BLaER1 treated with 17β-estradiol and CSF1 and Interleukin-3, amounts not matched to agents 10 nM and 100 nM (cell line): ENCODE measurements at regions not wholly inside any gene's neighbourhood (a gene's known extent, or its start where the extent isn't known, plus 50 kb on each side); places are given as distances from the start of the nearest gene placed in this dataset.
A peak's percentile ranks its signal among the peaks of the same experiment; 100 is the strongest.

Experiments
- H3K27ac ChIP-seq, 11 experiments: shearing (Covaris generic); formaldehyde crosslinking; 2 replicates each; pipeline ENCODE4 v1.8.1; 2022
- H3K27me3 ChIP-seq, 11 experiments: shearing (Covaris generic); formaldehyde crosslinking; 2 replicates each; pipeline ENCODE4 v1.8.1; 2022
- H3K36me3 ChIP-seq, 11 experiments: shearing (Covaris generic); formaldehyde crosslinking; 2 replicates each; pipeline ENCODE4 v1.8.1; 2022
- H3K4me1 ChIP-seq, 10 experiments: shearing (Covaris generic); formaldehyde crosslinking; 2 replicates each; pipeline ENCODE4 v1.8.1; 2022
- H3K4me2 ChIP-seq, 11 experiments: shearing (Covaris generic); formaldehyde crosslinking; 2 replicates each; pipeline ENCODE4 v1.8.1; 2022
- H3K4me3 ChIP-seq, 10 experiments: shearing (Covaris generic); formaldehyde crosslinking; 2 replicates each; pipeline ENCODE4 v1.8.1; 2022
- H3K9ac ChIP-seq, 11 experiments: shearing (Covaris generic); formaldehyde crosslinking; 2 replicates each; pipeline ENCODE4 v1.8.1; 2022
- H3K9me3 ChIP-seq, 11 experiments: shearing (Covaris generic); formaldehyde crosslinking; replicated peaks in 1 of 11; 2 replicates each; pipeline ENCODE4 v1.8.1; 2022
- H4K20me1 ChIP-seq, 11 experiments: shearing (Covaris generic); formaldehyde crosslinking; 2 replicates each; pipeline ENCODE4 v1.8.1; 2022
- Cebpa-rat ChIP-seq, 11 experiments: shearing (Covaris generic); IDR thresholded peaks; 2 replicates each; pipeline ENCODE4 v1.8.1; 2022

DNA sequence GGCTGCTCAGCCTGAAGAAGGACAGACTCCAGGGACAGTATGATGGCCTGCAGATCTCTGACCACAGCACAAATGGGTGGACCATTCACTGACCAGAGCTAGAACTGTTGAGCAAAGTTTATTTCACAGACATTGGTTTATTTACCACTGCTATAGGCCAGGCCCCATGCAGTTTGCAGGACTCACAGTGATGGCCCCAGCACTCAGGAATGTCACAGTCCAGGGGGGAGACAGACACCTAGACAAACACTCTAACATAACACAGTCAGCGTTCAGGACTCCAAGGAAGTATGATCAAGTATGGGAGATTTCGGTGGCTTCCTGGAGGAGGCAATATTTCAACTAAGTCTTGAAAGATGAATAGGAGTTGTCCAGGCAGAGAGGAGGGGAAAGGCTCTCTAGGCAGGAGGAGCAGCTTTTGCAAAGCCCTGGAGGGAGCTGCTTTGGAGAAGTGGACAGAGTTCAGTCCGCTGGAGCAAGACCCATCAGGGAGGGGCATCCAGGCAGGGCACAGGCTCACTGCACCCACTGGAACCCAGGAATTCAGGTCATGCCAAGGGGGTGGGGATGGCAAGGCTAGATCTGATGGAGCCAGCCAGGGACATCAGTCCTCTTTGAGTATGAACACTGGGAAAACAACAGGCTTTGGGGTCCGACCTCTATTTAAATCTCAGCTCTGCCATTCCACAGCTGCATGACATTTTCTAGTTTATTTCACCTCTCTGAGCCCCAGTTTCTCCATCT, 454.3 kb downstream of the MATN1 start:
- no peaks in the 10 kb centered on the region for H4K20me1 ChIP-seq
- no peaks in the 10 kb centered on the region for H3K27me3 ChIP-seq
- no peak overlapping the region for H3K4me3 ChIP-seq
- no peak overlapping the region for H3K9ac ChIP-seq
- TF ChIP-seq Cebpa-rat (IDR thresholded peaks at IDR 0.05) = no peak
- H3K4me1 ChIP-seq = peaks cover 0 to 49% (median 41%) of the 10 kb centered on the region in 10 experiments; a peak in 16 of 20 replicates
- peaks cover 0 to 3% (median 0%) of the 10 kb centered on the region in 11 experiments; a peak in 3 of 22 replicates for H3K36me3 ChIP-seq
- no peak overlapping the region for H3K27ac ChIP-seq
- H3K4me2 ChIP-seq = no peak overlapping the region
- H3K9me3 ChIP-seq = peaks cover 5 to 17% (median 8%) of the 10 kb centered on the region in 11 experiments

DNA sequence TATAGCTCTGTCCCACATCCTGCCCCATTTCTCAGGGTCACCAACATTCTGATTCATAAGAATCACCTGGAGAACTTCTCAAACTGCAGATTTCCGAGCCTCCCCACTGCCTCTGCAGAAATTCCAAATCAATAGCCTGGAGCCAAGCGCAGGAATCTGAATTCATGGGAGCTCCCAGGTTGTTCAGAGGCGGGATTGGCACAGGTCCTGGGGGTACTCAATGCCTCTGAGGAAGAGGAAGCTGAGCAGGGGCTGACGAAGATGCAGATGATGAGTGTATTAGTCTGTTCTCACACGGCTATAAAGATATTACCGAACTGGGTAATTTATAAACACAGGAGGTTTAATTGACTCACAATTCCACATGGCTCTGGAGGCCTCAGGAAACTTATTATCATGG, 455.5 kb downstream of the MATN1 start:
- H3K36me3 ChIP-seq = no peaks in the 10 kb centered on the region
- H3K4me2 ChIP-seq = no peak overlapping the region
- peaks cover 0 to 7% (median 0%) of the 10 kb centered on the region in 11 experiments; a peak in 2 of 22 replicates for H3K9me3 ChIP-seq
- no peak overlapping the region for H3K9ac ChIP-seq
- no peak overlapping the region for H3K27ac ChIP-seq
- H3K4me3 ChIP-seq = no peak overlapping the region
- no peaks in the 10 kb centered on the region for H3K27me3 ChIP-seq
- TF ChIP-seq Cebpa-rat (IDR thresholded peaks at IDR 0.05) = no peak
- H3K4me1 ChIP-seq = peaks cover 0 to 37% (median 29%) of the 10 kb centered on the region in 10 experiments; a peak in 16 of 20 replicates
- H4K20me1 ChIP-seq = no peaks in the 10 kb centered on the region

DNA sequence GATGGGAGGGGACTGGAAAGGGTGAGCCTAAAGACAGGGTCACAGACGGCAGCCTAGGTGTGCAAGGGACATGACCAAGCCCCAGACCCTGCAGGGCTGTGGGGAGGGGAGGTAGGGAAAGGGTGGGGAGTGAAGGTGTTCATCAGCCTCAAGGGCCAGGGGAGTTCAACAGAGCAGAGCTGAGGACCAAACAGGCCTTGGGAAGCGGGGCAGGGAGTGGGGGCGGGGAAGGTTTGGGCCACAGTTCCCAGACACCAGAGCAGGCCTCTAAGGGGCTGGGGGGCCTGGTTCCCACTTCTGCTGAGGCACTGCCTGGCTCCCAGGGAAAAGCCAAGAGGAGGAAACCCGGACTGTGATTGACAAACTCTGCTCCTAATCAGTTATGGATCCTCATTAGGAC, 456.3 kb downstream of the MATN1 start:
- Histone ChIP-seq H3K27me3 (no peaks in the 10 kb centered on the region), H3K4me1 (peaks cover 0 to 29% (median 21%) of the 10 kb centered on the region in 10 experiments; a peak in 14 of 20 replicates), H3K4me2 (no peak overlapping the region), H3K36me3 (no peaks in the 10 kb centered on the region), H4K20me1 (0 out of 22 replicates have a peak, but pooled peaks cover 0 to 3% (median 0%) of the 10 kb centered on the region in 11 experiments), H3K9ac (no peak overlapping the region), H3K27ac (no peak overlapping the region), H3K9me3 (peaks cover 0 to 7% (median 0%) of the 10 kb centered on the region in 11 experiments; a peak in 2 of 22 replicates), H3K4me3 (no peak overlapping the region)
- no peak for TF ChIP-seq Cebpa-rat (IDR thresholded peaks at IDR 0.05)

DNA sequence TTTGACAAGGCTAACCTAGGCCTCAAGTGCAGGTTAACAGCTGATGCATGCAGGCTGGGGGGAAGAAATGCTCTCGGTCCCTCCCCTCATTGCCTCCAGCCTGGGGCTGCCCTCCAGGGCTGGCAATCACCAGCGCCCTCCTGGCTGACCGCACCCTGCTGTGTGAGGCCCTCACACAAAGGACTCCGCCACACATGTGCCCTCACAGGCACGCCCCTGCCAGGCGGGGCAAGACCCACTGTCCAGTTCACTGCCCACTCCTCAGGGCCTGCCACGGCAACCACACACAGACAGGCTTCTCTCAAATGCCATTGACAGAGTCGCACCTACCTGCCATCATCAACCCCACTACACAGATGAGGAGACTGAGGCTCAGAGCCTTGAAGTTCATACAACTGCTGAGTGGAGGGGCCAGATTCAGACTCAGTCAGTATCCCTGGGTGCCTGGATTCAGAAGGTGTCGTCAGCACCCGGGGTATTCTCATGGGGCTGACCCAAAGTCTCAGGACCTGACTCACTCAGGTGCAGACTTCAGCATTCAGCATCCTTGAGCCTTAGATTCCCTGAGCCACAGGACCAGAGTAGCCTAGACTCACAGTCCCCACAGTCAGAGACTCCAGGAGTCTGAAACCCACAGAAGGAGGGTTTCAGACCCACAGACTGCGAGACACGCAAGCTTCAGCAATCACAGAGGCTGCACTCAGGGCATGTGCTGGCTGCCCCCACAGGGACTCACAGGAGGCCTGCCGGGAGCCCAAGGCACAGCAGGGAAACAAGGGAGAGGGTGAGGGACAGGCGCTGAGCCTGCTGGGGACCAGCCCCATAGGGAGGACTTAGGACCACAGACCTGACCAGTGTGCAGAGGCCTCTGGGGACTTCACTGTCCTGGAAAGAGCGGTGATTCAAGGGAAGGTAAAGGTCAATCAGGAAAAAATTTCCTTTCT, 458.0 kb downstream of the MATN1 start:
- Histone ChIP-seq H3K36me3 (no peaks in the 10 kb centered on the region), H3K27ac (no peak overlapping the region), H3K9ac (peak overlapping the region in 1 of 11 experiments; percentile 33; a peak in 1 of 22 replicates), H4K20me1 (0 out of 22 replicates have a peak, but pooled peaks cover 0 to 3% (median 0%) of the 10 kb centered on the region in 11 experiments), H3K4me1 (peaks cover 0 to 12% (median 5%) of the 10 kb centered on the region in 10 experiments; a peak in 10 of 20 replicates), H3K4me2 (peak overlapping the region in 1 of 11 experiments; percentile 11; a peak in 1 of 22 replicates), H3K27me3 (no peaks in the 10 kb centered on the region), H3K9me3 (peaks cover 0 to 16% (median 0%) of the 10 kb centered on the region in 11 experiments; a peak in 2 of 22 replicates), H3K4me3 (no peak overlapping the region)
- TF ChIP-seq Cebpa-rat (IDR thresholded peaks at IDR 0.05) = no peak

DNA sequence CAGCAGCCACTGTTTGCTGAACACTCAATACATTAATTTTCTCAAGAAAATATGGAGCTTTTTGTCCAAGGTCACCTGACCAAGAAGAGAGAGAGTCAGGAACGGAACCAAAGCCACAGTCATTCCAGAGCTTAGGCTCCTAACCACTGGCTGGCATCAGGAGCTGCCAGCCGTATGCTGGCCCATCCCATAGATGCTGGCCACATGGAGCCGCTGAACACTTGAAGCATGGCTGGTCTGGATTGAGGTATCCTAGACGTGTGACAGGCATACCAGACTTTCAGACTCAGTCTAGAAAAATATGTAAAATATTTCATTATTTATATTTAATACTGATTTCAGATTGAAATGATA, 458.7 kb downstream of the MATN1 start:
- Histone ChIP-seq H4K20me1 (0 out of 22 replicates have a peak, but pooled peaks cover 0 to 3% (median 0%) of the 10 kb centered on the region in 11 experiments), H3K27ac (no peak overlapping the region), H3K27me3 (no peaks in the 10 kb centered on the region), H3K4me1 (peaks cover 0 to 9% (median 3%) of the 10 kb centered on the region in 10 experiments; a peak in 6 of 20 replicates), H3K4me2 (no peak overlapping the region), H3K9ac (no peak overlapping the region), H3K9me3 (peaks cover 0 to 16% (median 0%) of the 10 kb centered on the region in 11 experiments; a peak in 2 of 22 replicates), H3K4me3 (no peak overlapping the region), H3K36me3 (no peaks in the 10 kb centered on the region)
- TF ChIP-seq Cebpa-rat (IDR thresholded peaks at IDR 0.05) = no peak

DNA sequence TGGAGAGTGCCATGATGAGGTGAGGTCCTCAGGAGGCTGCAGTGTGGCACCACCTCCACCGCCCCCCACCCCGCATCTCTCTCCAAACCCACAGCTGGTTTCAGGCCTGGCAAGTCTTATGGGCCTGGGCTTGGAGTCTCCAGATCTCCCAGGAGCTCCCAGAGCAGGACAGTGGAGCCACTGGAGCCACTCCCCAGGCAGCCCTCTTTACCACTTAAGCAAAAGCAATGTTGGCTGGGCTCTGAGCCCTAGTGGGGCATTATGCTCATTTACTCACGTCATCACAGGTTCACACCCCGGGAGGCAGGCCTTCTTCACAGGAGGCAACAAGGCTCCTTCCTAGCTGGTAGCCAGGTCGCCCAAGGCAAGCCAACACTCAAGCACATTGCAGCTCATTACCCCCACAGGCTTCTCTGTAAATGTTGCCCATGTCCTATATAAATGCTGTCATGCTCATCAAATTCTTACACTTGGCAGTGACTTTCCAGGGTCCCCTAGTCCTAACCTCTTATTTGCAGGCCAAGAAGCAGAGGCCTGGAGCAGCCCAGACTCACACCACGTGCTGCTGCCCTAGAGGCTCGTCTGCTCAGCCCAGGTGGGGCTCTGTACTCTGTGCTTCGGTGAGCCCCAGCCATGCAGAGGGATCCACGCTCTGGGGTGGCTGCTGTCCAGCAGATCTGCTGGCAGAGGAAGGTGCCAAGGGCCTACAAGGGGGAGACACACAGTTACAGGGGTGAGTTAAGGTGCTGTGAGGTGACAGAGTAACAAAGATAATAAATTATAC, 459.3 kb downstream of the MATN1 start:
- no peak overlapping the region for H3K27ac ChIP-seq
- H3K36me3 ChIP-seq = no peaks in the 10 kb centered on the region
- H4K20me1 ChIP-seq = 0 out of 22 replicates have a peak, but pooled peaks cover 0 to 3% (median 0%) of the 10 kb centered on the region in 11 experiments
- no peak overlapping the region for H3K9ac ChIP-seq
- H3K27me3 ChIP-seq = no peaks in the 10 kb centered on the region
- TF ChIP-seq Cebpa-rat (IDR thresholded peaks at IDR 0.05) = no peak
- H3K4me3 ChIP-seq = no peak overlapping the region
- H3K9me3 ChIP-seq = peaks cover 0 to 16% (median 0%) of the 10 kb centered on the region in 11 experiments; a peak in 2 of 22 replicates
- H3K4me2 ChIP-seq = no peak overlapping the region
- H3K4me1 ChIP-seq = peaks cover 0 to 11% (median 4%) of the 10 kb centered on the region in 10 experiments; a peak in 10 of 20 replicates

DNA sequence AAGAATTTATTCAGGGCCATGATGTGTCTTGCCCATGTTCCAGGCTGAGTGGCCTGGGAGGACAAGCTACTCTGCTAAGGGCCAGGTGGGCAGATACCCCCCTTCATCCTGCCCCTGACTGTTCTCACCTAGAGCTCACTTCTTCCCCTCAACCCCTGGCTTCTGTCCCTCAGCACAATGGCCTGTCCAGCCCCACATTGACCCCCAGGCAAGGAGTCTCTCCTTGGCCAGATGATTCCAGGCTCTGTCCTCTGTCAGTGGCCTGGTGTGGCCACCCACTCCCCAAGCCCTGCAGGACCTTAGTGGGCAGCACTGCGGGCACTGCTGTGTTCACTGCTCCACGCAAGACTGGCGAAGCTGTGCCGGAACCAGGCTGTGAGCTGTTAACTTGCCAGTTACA, 460.0 kb downstream of the MATN1 start:
- TF ChIP-seq Cebpa-rat (IDR thresholded peaks at IDR 0.05) = no peak
- Histone ChIP-seq H3K27ac (no peak overlapping the region), H3K9me3 (peaks cover 0 to 16% (median 0%) of the 10 kb centered on the region in 11 experiments; a peak in 2 of 22 replicates), H3K36me3 (no peaks in the 10 kb centered on the region), H3K4me2 (no peak overlapping the region), H3K27me3 (no peaks in the 10 kb centered on the region), H4K20me1 (0 out of 22 replicates have a peak, but pooled peaks cover 0 to 3% (median 0%) of the 10 kb centered on the region in 11 experiments), H3K9ac (no peak overlapping the region), H3K4me3 (no peak overlapping the region), H3K4me1 (peaks cover 0 to 16% (median 8%) of the 10 kb centered on the region in 10 experiments; a peak in 10 of 20 replicates)

DNA sequence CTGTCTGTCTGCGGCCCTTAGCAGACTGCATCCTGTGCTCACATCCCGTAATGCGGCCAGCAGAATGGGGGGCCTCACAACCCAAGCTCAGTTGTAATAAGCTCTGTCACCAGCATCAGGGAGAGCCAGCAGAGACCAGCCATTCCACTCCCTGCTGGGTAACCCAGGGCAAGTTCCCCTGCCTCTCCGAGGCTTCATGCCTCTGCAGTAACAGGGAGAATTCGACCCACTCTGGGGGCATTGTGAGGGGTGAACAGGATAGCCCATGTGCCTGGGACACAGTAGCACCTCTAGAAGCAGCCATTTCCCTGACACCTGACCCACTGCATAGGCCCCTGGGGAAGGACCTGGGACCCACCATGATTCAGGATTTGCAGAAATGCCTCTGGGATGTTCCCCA, 461.2 kb downstream of the MATN1 start:
- Histone ChIP-seq H4K20me1 (0 out of 22 replicates have a peak, but pooled peaks cover 0 to 3% (median 0%) of the 10 kb centered on the region in 11 experiments), H3K27me3 (no peaks in the 10 kb centered on the region), H3K36me3 (no peaks in the 10 kb centered on the region), H3K4me1 (peaks cover 0 to 16% (median 8%) of the 10 kb centered on the region in 10 experiments; a peak in 10 of 20 replicates), H3K27ac (no peak overlapping the region), H3K9me3 (peaks cover 0 to 8% (median 0%) of the 10 kb centered on the region in 11 experiments; a peak in 1 of 22 replicates), H3K4me2 (no peak overlapping the region), H3K9ac (no peak overlapping the region), H3K4me3 (no peak overlapping the region)
- TF ChIP-seq Cebpa-rat (IDR thresholded peaks at IDR 0.05) = no peak
